H9 (cell line): ENCODE measurements at regions not wholly inside any gene's neighbourhood (a gene's known extent, or its start where the extent isn't known, plus 50 kb on each side); places are given as distances from the start of the nearest gene placed in this dataset.

Experiments used
- DNase-seq: peaks from one replicate; pipeline ENCODE4 v3.0.0-alpha.2; 2017
- H2AFZ ChIP-seq: one replicate; pipeline ENCODE4 v1.6.1; 2013; ENCODE audit warnings: mild to moderate bottlenecking, low read length, control low read depth, moderate library complexity
- H2AK5ac ChIP-seq: 2 replicates; pipeline ENCODE4 v1.6.1; 2013; ENCODE audit warnings: low read length, control low read depth, mixed read lengths; ENCODE audit not compliant: insufficient read length
- H2BK120ac ChIP-seq: one replicate; pipeline ENCODE4 v1.6.1; 2013; ENCODE audit warnings: low read depth, mild to moderate bottlenecking, low read length, control low read depth, inconsistent platforms; ENCODE audit not compliant: poor library complexity, severe bottlenecking
- H2BK12ac ChIP-seq: 2 replicates; pipeline ENCODE4 v1.6.1; 2013; ENCODE audit warnings: low read length, control low read depth, mixed read lengths, low read depth; ENCODE audit not compliant: insufficient read length
- H2BK15ac ChIP-seq: 2 replicates; pipeline ENCODE4 v1.6.1; 2013; ENCODE audit warnings: low read depth, low read length, control low read depth
- H2BK20ac ChIP-seq: one replicate; pipeline ENCODE4 v1.6.1; 2013; ENCODE audit warnings: low read depth, mild to moderate bottlenecking, low read length, control low read depth, inconsistent platforms; ENCODE audit not compliant: poor library complexity, severe bottlenecking
- H2BK5ac ChIP-seq: 2 replicates; pipeline ENCODE4 v1.6.1; 2013; ENCODE audit warnings: low read length, control low read depth, mixed read lengths; ENCODE audit not compliant: insufficient read length
- H3K14ac ChIP-seq: 2 replicates; pipeline ENCODE4 v1.6.1; 2013; ENCODE audit warnings: low read length, control low read depth; ENCODE audit not compliant: insufficient read depth
- H3K18ac ChIP-seq: 2 replicates; pipeline ENCODE4 v1.6.1; 2013; ENCODE audit warnings: low read depth, mild to moderate bottlenecking, mixed read lengths, low read length, control low read depth; ENCODE audit not compliant: insufficient read length
- H3K23ac ChIP-seq: 2 replicates; pipeline ENCODE4 v1.6.1; 2013; ENCODE audit warnings: low read length, control low read depth, mixed read lengths, low read depth; ENCODE audit not compliant: insufficient read length
- H3K23me2 ChIP-seq: 2 replicates; pipeline ENCODE4 v1.6.1; 2013; ENCODE audit warnings: low read depth, mild to moderate bottlenecking, mixed read lengths, low read length, control low read depth; ENCODE audit not compliant: insufficient read length, poor library complexity, severe bottlenecking
- H3K27ac ChIP-seq: 2 replicates; pipeline ENCODE4 v1.5.1; 2013; ENCODE audit warnings: low read length, control low read depth, mixed read lengths, low read depth; ENCODE audit not compliant: insufficient read length
- H3K27me3 ChIP-seq: 2 replicates; pipeline ENCODE4 v1.6.1; 2013; ENCODE audit warnings: low read length, control low read depth, inconsistent platforms; ENCODE audit not compliant: insufficient read depth
- H3K4ac ChIP-seq: 2 replicates; pipeline ENCODE4 v1.6.1; 2013; ENCODE audit warnings: low read depth, mild to moderate bottlenecking, control low read depth, inconsistent platforms, low read length, moderate library complexity
- H3K4me1 ChIP-seq: 2 replicates; pipeline ENCODE4 v1.6.1; 2013; ENCODE audit warnings: low read length, control low read depth, inconsistent platforms; ENCODE audit not compliant: insufficient read depth
- H3K4me2 ChIP-seq: 2 replicates; pipeline ENCODE4 v1.6.1; 2013; ENCODE audit warnings: low read length, control low read depth, mixed read lengths; ENCODE audit not compliant: insufficient read length, insufficient read depth
- H3K56ac ChIP-seq: 2 replicates; pipeline ENCODE4 v1.6.1; 2013; ENCODE audit warnings: low read depth, mild to moderate bottlenecking, mixed read lengths, low read length, control low read depth; ENCODE audit not compliant: insufficient read length
- H3K79me1 ChIP-seq: 2 replicates; pipeline ENCODE4 v1.6.1; 2013; ENCODE audit warnings: low read depth, mild to moderate bottlenecking, moderate library complexity, low read length, control low read depth, inconsistent platforms; ENCODE audit not compliant: insufficient read depth, poor library complexity, severe bottlenecking
- H3K79me2 ChIP-seq: 2 replicates; pipeline ENCODE4 v1.6.1; 2013; ENCODE audit warnings: low read length, control low read depth, inconsistent platforms; ENCODE audit not compliant: insufficient read depth
- H3K9ac ChIP-seq: 2 replicates; pipeline ENCODE4 v1.6.1; 2013; ENCODE audit warnings: low read length, control low read depth, mixed read lengths; ENCODE audit not compliant: insufficient read length; ENCODE audit errors: extremely low read depth
- H3K9me3 ChIP-seq: one replicate; pipeline ENCODE4 v1.6.1; 2013; ENCODE audit warnings: low read depth, low read length, inconsistent platforms; ENCODE audit not compliant: control insufficient read depth
- H3T11ph ChIP-seq: one replicate; pipeline ENCODE4 v1.6.1; 2013; ENCODE audit warnings: mild to moderate bottlenecking, low read length, control low read depth, inconsistent platforms
- H4K20me1 ChIP-seq: one replicate; pipeline ENCODE4 v1.6.1; 2013; ENCODE audit not compliant: control insufficient read depth, insufficient read length, insufficient read depth
- H4K5ac ChIP-seq: 2 replicates; pipeline ENCODE4 v1.6.1; 2013; ENCODE audit warnings: low read depth, mild to moderate bottlenecking, mixed read lengths, low read length, control low read depth; ENCODE audit not compliant: insufficient read length
- H4K8ac ChIP-seq: replicated peaks from 2 replicates; pipeline ENCODE4 v1.6.1; 2013; ENCODE audit warnings: low read length, control low read depth, mixed read lengths, low read depth; ENCODE audit not compliant: insufficient read length
- H4K91ac ChIP-seq: 2 replicates; pipeline ENCODE4 v1.6.1; 2013; ENCODE audit warnings: low read depth, mild to moderate bottlenecking, moderate library complexity, mixed read lengths, low read length, control low read depth; ENCODE audit not compliant: insufficient read length
- H3K27ac Mint-ChIP-seq, 3 experiments: 2 replicates in 2 of 3; 3 replicates in 1 of 3; pipeline ENCODE4 v1.8.0; 2020 to 2021; ENCODE audit warnings: mixed read lengths in 3 of 3, mild to moderate bottlenecking in 1 of 3, moderate library complexity in 1 of 3
- H3K27me3 Mint-ChIP-seq: 2 replicates; pipeline ENCODE4 v1.8.0; 2021; ENCODE audit warnings: low read depth, mild to moderate bottlenecking, moderate library complexity, mixed read lengths
- H3K36me3 Mint-ChIP-seq, 3 experiments: 2 replicates in 2 of 3; 3 replicates in 1 of 3; pipeline ENCODE4 v1.8.0; 2020 to 2021; ENCODE audit warnings: low read depth in 3 of 3, mixed read lengths in 3 of 3; ENCODE audit not compliant: insufficient read depth in 1 of 3
- H3K4me1 Mint-ChIP-seq, 2 experiments: 2 replicates each; pipeline ENCODE4 v1.8.0; 2020; ENCODE audit warnings: mixed read lengths in 2 of 2
- H3K4me3 Mint-ChIP-seq, 2 experiments: 2 replicates in 1 of 2; 3 replicates in 1 of 2; pipeline ENCODE4 v1.8.0; 2020 to 2021; ENCODE audit warnings: mild to moderate bottlenecking in 2 of 2, mixed read lengths in 2 of 2, moderate library complexity in 1 of 2
- H3K9me3 Mint-ChIP-seq, 2 experiments: 2 replicates in 1 of 2; 3 replicates in 1 of 2; pipeline ENCODE4 v1.8.0; 2020; ENCODE audit warnings: mild to moderate bottlenecking in 2 of 2, mixed read lengths in 2 of 2, moderate library complexity in 1 of 2
- CTCF ChIP-seq: fragments of 200-600 bp; sonication (generic); conservative IDR thresholded peaks from 3 replicates; pipeline ENCODE4 v1.8.0; 2021; ENCODE audit warnings: antibody characterized with exemption, mild to moderate bottlenecking
- WGBS: extraction: QIAGEN DNeasy Blood & Tissue Kit; methylation state at CpG from one replicate; pipeline ENCODE4 v1.1.7; 2013; ENCODE audit warnings: missing lambda C conversion rate, low lambda C conversion rate, mixed read lengths; ENCODE audit not compliant: insufficient read length; ENCODE audit errors: extremely low coverage; 5-methylcytosine and 5-hydroxymethylcytosine counted together

GRCh38 chr9:86672966-86673365 lies 274.3 kb downstream of the GAS1 start:
- H3K27me3 Mint-ChIP-seq: no peaks in the 10 kb centered on the region
- H4K91ac ChIP-seq: no peak overlapping the region
- H4K5ac ChIP-seq: no peak overlapping the region
- H3K27ac Mint-ChIP-seq: no peak overlapping the region
- TF ChIP-seq CTCF: no peak
- no peaks in the 10 kb centered on the region for H3K27me3 ChIP-seq
- H4K20me1 ChIP-seq: no peaks in the 10 kb centered on the region
- H3K18ac ChIP-seq: no peak overlapping the region
- no peak overlapping the region for H2BK20ac ChIP-seq
- H3K4me1 ChIP-seq: no peaks in the 10 kb centered on the region
- no peak overlapping the region for H2BK12ac ChIP-seq
- no peak overlapping the region for H3K27ac ChIP-seq
- H3K9me3 ChIP-seq: peaks cover 3% of the 10 kb centered on the region
- no peaks in the 10 kb centered on the region for H3K23me2 ChIP-seq
- H3K36me3 Mint-ChIP-seq: peaks cover 0 to 6% (median 5%) of the 10 kb centered on the region in 3 experiments; a peak in 3 of 7 replicates
- no peak overlapping the region for H3K9ac ChIP-seq
- no peak overlapping the region for H2BK15ac ChIP-seq
- H3K79me1 ChIP-seq: no peaks in the 10 kb centered on the region
- no peak overlapping the region for H3T11ph ChIP-seq
- H3K4me3 Mint-ChIP-seq: no peak overlapping the region
- H2BK5ac ChIP-seq: no peak overlapping the region
- no peaks in the 10 kb centered on the region for H3K4me1 Mint-ChIP-seq
- no peak overlapping the region for H3K56ac ChIP-seq
- no CpG with 5 or more reads among the region's 2 CpGs for WGBS
- no peak overlapping the region for H2AFZ ChIP-seq
- H3K79me2 ChIP-seq: no peaks in the 10 kb centered on the region
- no peak overlapping the region for H3K4ac ChIP-seq
- H2BK120ac ChIP-seq: no peak overlapping the region
- H3K23ac ChIP-seq: no peak overlapping the region
- DNase-seq: no peak
- no peak overlapping the region for H3K4me2 ChIP-seq
- no peak overlapping the region for H3K14ac ChIP-seq
- H4K8ac ChIP-seq: no peak overlapping the region
- peaks cover 6 to 14% of the 10 kb centered on the region in 2 experiments for H3K9me3 Mint-ChIP-seq
- no peak overlapping the region for H2AK5ac ChIP-seq
